RWPE1 (cell line): ENCODE measurements at regions not wholly inside any gene's neighbourhood (a gene's known extent, or its start where the extent isn't known, plus 50 kb on each side); places are given as distances from the start of the nearest gene placed in this dataset.

Experiments used
- CTCF ChIA-PET: fragments of 350-600 bp; sonication (Branson Sonifier 250); formaldehyde crosslinking; extraction: SDS; loops from one replicate; lab custom pipeline; 2021; lab: Yijun Ruan, JAX
- POLR2A ChIA-PET: fragments of 400-600 bp; formaldehyde crosslinking; extraction: SDS; loops from one replicate; lab custom pipeline; 2020; ENCODE audit warnings: antibody characterized with exemption; ENCODE audit not compliant: low non-redundant PET; lab: Yijun Ruan, JAX
- DNase-seq: peaks from one replicate; pipeline ENCODE4 v3.0.0; 2012; ENCODE audit warnings: low spot score
- H3K27ac ChIP-seq: fragments of 450-650 bp; 2 replicates; pipeline ENCODE4 v1.5.1; 2017
- TF ChIP-seq, protein P1 (sequence below): fragments of 450-650 bp; conservative IDR thresholded peaks from 2 replicates; pipeline ENCODE4 v1.5.1; 2017; ENCODE audit warnings: low read depth, mild to moderate bottlenecking

DNA sequence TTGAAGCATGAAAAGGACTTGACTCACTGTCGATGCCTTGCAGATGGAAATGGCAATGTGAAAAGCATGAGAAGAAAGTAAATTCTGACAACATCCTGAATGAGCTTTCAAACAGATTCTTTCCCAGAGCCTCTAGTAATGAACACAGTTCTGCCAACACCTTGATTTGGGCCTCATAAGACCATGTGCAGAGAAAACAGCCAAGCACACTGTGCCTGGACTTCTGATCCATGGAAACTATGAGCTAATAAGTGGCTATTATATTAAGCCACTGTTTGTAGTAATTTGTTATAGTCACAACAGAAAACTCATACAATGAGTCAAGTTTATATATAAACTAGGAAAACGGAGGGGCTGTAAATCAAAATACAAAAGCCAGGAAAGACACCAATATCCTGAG lies 477.3 kb downstream of the MBD2 start:
- TF ChIP-seq, protein P1, sequence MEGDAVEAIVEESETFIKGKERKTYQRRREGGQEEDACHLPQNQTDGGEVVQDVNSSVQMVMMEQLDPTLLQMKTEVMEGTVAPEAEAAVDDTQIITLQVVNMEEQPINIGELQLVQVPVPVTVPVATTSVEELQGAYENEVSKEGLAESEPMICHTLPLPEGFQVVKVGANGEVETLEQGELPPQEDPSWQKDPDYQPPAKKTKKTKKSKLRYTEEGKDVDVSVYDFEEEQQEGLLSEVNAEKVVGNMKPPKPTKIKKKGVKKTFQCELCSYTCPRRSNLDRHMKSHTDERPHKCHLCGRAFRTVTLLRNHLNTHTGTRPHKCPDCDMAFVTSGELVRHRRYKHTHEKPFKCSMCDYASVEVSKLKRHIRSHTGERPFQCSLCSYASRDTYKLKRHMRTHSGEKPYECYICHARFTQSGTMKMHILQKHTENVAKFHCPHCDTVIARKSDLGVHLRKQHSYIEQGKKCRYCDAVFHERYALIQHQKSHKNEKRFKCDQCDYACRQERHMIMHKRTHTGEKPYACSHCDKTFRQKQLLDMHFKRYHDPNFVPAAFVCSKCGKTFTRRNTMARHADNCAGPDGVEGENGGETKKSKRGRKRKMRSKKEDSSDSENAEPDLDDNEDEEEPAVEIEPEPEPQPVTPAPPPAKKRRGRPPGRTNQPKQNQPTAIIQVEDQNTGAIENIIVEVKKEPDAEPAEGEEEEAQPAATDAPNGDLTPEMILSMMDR, result no peak
- POLR2A ChIA-PET, result no interaction called here
- CTCF ChIA-PET, result no interaction called here
- no peak overlapping the region for H3K27ac ChIP-seq
- DNase-seq, result no peak

DNA sequence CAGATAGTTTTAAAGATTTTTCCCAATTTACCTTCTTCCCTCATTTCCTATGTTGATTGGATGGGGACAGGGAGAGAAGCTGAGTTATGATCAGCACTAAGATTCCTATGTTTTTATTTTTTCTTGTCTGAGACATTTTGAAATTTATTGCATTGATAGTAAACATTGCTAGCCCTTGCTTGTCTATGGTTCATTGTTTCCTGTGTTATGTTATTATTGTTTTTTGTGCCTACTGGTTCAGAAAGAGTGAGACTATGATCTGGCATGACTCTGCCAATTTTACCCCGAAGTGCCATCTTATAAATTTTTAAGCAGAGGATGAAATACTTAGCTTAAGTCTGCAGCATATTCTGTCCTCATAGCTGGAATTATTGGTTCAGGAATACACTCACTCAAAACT lies 478.5 kb downstream of the MBD2 start:
- H3K27ac ChIP-seq, result no peak overlapping the region
- ChIA-PET CTCF (no interaction called here), POLR2A (no interaction called here)
- TF ChIP-seq, protein P1, result no peak
- no peak for DNase-seq

DNA sequence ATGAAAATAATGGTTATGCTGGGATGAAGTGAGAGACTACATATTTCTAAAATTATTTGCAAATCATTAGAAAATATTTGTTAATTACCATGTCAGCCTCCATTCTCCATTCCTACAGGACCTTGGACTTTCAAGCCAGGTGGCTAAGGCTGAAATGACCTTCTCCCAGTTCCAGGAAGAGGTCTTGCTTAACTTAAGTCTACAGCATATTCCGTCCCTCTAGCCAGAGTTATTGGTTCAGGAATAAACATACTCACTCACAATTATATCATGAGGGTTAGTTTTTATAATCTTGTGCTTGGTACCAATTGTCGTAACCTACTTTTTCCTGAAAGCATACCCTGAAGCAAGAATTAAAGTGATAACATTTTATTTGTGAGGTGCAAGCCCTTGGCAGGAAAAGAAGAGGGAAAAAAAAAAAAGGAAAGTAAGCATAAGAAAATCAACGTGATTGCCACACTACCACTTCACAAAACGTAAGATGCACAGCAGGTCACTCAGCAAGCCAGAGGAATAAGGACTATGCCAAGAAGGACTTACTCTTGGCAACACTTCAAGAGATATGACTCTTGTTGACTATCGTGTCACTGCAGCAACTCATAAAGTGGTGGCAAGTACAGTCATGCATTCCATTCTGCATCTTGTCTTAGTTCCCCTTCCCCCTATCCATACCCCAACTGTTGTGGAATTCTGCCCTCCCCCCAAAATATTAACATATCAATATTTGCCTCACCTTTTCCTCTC lies 479.1 kb downstream of the MBD2 start:
- ChIA-PET CTCF (no interaction called here), POLR2A (no interaction called here)
- no peak overlapping the region for H3K27ac ChIP-seq

GRCh38 chr18:53739700-53740099 lies 484.8 kb downstream of the MBD2 start:
- TF ChIP-seq, protein P1, result no peak
- H3K27ac ChIP-seq, result no peak overlapping the region
- no peak for DNase-seq
- CTCF ChIA-PET, result no interaction called here
- POLR2A ChIA-PET, result no interaction called here

More for the DNA sequence above, 479.1 kb downstream of the MBD2 start:
- TF ChIP-seq, protein P1, result no peak
- DNase-seq, result no peak

GRCh38 chr18:53735526-53735925 lies 488.9 kb downstream of the MBD2 start:
- no peak for DNase-seq
- ChIA-PET POLR2A (no interaction called here), CTCF (no interaction called here)
- TF ChIP-seq, protein P1, result no peak
- no peak overlapping the region for H3K27ac ChIP-seq

- H3K27ac ChIP-seq, result no peak overlapping the region
- TF ChIP-seq, protein P1, result no peak
- DNase-seq, result no peak
- POLR2A ChIA-PET, result no interaction called here
- CTCF ChIA-PET, result interaction anchor here (0.6 to 0.7 kb wide), 2 partner anchors 126 to 189 kb away, joined by 3 read pairs; no protein-coding TSS in a partner anchor
Observed at GRCh38 chr18:53715243-53715853, 509.1 kb downstream of the MBD2 start.
